ENCODE measurements at regions not wholly inside any gene's neighbourhood (a gene's known extent, or its start where the extent isn't known, plus 50 kb on each side); places are given as distances from the start of the nearest gene placed in this dataset.

DNA sequence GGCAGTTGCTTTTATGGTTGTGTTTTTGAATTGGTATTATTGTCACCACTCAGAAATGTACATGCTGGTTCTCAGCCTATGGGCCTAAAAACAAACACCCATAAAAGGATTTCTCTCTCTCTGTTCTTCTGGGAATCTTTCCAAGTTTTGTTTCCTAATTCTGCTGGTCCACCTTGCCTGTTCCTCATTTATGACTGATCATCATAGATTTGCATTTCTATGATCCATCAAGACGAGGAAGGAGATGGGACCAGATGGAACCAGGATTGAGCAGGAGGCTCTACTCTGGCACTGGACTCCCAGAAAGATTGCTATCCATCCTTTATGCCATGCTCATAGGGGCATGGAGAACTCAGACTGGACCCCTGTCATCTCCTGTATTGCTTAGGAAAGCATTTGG is 162.2 kb downstream of the C1orf94 start:
- H3K9me3 Mint-ChIP-seq: no peaks in the 10 kb centered on the region
- no peak for DNase-seq (ENCODE audit: low spot score in 2 of 2)
- no peak overlapping the region for H3K4me3 Mint-ChIP-seq
- H3K4me1 Mint-ChIP-seq: no peaks in the 10 kb centered on the region
- H3K36me3 Mint-ChIP-seq (ENCODE audit: insufficient read depth): no peaks in the 10 kb centered on the region
- peaks cover 32% of the 10 kb centered on the region for H3K27me3 Mint-ChIP-seq
- H3K27ac Mint-ChIP-seq (ENCODE audit: low read depth): no peak overlapping the region
- no peak for ATAC-seq (replicated peaks; ENCODE audit: extremely low read depth, poor library complexity, severe bottlenecking)

DNA sequence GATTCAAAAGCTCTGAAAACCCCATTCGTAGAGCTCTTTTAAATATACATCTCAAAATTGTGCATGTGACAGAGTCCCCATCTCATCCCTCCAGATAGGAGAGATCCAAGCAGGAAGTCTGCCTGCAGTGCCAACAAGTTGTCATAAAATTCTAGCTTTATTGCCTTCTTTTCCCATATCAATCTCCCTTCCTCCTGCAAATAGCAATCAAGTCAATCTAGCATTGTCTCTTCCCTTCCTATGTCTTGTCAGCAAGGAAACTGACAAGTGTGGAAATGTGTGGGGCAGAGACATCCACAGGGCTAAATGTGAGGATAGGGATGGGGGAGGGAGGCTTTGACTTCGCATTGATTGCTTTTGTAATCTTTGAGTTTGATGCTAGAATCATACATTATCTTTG is 165.2 kb downstream of the C1orf94 start:
- Mint-ChIP-seq H3K27ac (ENCODE audit: low read depth) (no peak overlapping the region), H3K4me3 (no peak overlapping the region), H3K4me1 (no peaks in the 10 kb centered on the region)

DNA sequence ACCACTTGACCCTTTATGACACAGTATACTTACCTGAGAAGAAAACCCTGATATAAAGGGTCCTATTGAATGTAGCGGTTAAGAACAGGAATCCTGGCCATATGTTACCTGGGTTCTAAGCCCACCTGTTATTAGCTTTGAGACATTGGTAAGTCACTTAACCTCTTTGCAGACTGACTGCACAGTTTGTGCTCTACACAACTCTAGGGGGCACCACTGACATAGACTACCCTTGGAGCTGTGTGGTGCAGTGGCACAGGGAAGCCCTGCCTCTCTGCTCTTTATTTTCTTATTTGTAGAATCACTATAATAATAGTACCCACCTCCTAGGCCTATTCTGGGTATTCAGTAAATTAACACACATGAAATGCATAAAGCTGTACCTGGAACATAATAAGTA is 165.6 kb downstream of the C1orf94 start:
- Mint-ChIP-seq H3K27ac (ENCODE audit: low read depth) (no peak overlapping the region), H3K27me3 (peaks cover 42% of the 10 kb centered on the region), H3K4me1 (no peaks in the 10 kb centered on the region), H3K9me3 (no peaks in the 10 kb centered on the region), H3K36me3 (ENCODE audit: insufficient read depth) (no peaks in the 10 kb centered on the region), H3K4me3 (no peak overlapping the region)
- DNase-seq (ENCODE audit: low spot score in 2 of 2) (no peak), ATAC-seq (replicated peaks; ENCODE audit: extremely low read depth, poor library complexity, severe bottlenecking) (no peak)

More for the DNA sequence above, 165.2 kb downstream of the C1orf94 start:
- ATAC-seq (replicated peaks; ENCODE audit: extremely low read depth, poor library complexity, severe bottlenecking): no peak
- peaks cover 41% of the 10 kb centered on the region for H3K27me3 Mint-ChIP-seq
- no peaks in the 10 kb centered on the region for H3K36me3 Mint-ChIP-seq (ENCODE audit: insufficient read depth)
- DNase-seq (ENCODE audit: low spot score in 2 of 2): no peak
- no peaks in the 10 kb centered on the region for H3K9me3 Mint-ChIP-seq

DNA sequence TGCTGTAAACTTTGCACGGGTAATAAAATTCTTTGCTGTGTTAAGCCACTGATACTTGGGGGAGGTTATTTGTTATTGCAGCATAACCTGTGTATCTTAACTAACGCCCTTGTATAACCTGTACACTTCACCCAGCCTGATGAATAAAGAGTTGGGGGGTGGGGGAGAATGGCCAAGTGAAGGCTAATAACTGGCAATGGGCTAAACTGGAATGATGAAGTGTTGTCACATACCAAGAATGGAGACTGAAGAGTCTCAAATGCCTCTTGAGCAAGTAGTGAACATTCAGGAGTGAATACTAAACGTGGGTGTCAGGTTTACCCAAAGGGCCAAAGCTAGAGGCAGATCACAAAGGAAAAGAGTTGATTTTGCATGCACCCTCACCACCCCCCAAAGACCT is 169.4 kb downstream of the C1orf94 start:
- H3K4me3 Mint-ChIP-seq: no peak overlapping the region
- H3K4me1 Mint-ChIP-seq: no peaks in the 10 kb centered on the region
- peaks cover 40% of the 10 kb centered on the region for H3K27me3 Mint-ChIP-seq
- H3K36me3 Mint-ChIP-seq (ENCODE audit: insufficient read depth): no peaks in the 10 kb centered on the region
- H3K27ac Mint-ChIP-seq (ENCODE audit: low read depth): no peak overlapping the region
- DNase-seq (ENCODE audit: low spot score in 2 of 2) (no peak), ATAC-seq (replicated peaks; ENCODE audit: extremely low read depth, poor library complexity, severe bottlenecking) (no peak)
- no peaks in the 10 kb centered on the region for H3K9me3 Mint-ChIP-seq

DNA sequence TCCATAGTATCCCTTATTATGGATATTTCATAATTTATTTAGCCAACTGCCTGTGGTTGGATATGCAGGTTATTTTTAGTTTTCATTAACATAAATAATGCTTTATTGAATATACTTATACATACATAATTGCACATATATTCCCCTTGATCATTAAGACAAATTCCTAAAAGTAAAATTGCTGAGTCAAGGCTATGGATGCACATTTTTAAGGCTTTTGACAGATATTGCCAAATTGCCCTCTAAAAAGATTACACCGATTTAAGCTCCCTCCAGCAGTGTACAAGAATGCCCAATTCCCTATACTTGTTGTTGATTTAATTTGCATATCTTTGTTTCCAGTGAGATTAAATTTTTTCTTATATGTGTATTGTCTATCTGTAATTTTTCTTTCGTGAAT is 176.7 kb downstream of the C1orf94 start:
- Mint-ChIP-seq H3K4me1 (no peaks in the 10 kb centered on the region), H3K27me3 (peaks cover 56% of the 10 kb centered on the region), H3K4me3 (no peak overlapping the region), H3K9me3 (no peaks in the 10 kb centered on the region), H3K27ac (ENCODE audit: low read depth) (no peak overlapping the region), H3K36me3 (ENCODE audit: insufficient read depth) (no peaks in the 10 kb centered on the region)
- ATAC-seq (replicated peaks; ENCODE audit: extremely low read depth, poor library complexity, severe bottlenecking) (no peak), DNase-seq (ENCODE audit: low spot score in 2 of 2) (no peak)

DNA sequence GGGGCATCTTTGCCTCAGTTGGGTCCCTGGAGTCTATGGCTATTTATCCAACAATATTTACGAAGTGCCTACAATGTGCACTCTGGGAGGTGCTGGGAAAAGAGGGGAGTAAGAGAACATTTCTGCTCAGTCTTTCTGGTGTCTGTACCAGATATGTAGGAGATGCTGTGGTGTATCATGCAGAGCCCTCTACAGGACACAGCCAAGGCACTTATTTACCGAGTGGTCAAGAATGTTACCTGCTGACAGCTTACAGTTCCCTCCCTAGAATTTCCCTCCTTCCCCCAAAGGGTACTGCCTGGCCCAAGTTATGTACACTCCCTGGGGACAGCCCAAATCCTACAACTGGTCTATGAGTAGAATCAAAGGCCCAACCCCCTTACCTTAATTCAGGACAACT is 177.7 kb downstream of the C1orf94 start:
- H3K36me3 Mint-ChIP-seq (ENCODE audit: insufficient read depth): no peaks in the 10 kb centered on the region
- no peaks in the 10 kb centered on the region for H3K4me1 Mint-ChIP-seq
- H3K9me3 Mint-ChIP-seq: no peaks in the 10 kb centered on the region
- peaks cover 65% of the 10 kb centered on the region for H3K27me3 Mint-ChIP-seq
- DNase-seq (ENCODE audit: low spot score in 2 of 2): no peak
- H3K4me3 Mint-ChIP-seq: no peak overlapping the region
- no peak for ATAC-seq (replicated peaks; ENCODE audit: extremely low read depth, poor library complexity, severe bottlenecking)
- H3K27ac Mint-ChIP-seq (ENCODE audit: low read depth): no peak overlapping the region

DNA sequence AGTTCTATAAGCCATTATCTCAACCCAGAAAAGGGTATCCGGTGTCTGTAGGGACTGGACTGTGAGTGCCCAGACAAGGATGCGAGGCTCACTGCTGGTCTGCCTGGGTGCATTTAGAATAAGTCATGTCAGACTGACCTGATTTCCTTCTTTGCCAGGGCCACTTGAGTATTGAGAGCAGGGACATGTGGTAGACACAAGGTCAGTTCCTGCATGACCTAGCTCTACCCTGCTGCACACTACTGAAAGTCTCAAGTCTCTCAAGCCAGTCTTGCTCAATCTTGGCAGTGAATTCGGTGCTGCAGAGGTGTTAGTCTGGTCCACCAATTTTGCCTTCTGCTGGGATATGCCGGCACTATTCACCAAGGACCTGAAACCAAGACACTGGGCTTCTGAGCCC is 180.1 kb downstream of the C1orf94 start:
- no peak for DNase-seq (ENCODE audit: low spot score in 2 of 2)
- H3K27ac Mint-ChIP-seq (ENCODE audit: low read depth): no peak overlapping the region
- H3K9me3 Mint-ChIP-seq: no peaks in the 10 kb centered on the region
- H3K27me3 Mint-ChIP-seq: peaks cover 72% of the 10 kb centered on the region
- H3K4me1 Mint-ChIP-seq: no peaks in the 10 kb centered on the region
- no peak overlapping the region for H3K4me3 Mint-ChIP-seq
- ATAC-seq (replicated peaks; ENCODE audit: extremely low read depth, poor library complexity, severe bottlenecking): no peak
- H3K36me3 Mint-ChIP-seq (ENCODE audit: insufficient read depth): no peaks in the 10 kb centered on the region

DNA sequence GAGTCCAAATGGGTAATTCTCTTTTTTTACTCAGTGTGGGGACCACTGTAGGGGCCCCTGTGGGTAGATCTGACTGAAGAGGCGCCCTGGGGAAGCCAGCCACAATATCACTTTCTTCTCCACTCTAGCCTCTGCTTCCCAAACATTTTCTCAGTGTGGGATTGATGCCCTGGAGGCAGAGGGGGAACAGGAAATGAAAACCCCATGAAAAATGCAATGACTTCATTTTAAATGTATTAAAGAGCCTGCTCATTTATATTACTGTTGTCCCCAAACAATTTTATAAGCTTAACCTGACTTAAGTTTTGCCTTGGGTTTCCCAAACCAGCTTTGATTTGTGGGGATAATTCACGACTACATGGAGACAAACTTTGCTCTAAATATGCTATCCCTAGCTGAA is 181.9 kb downstream of the C1orf94 start:
- no peak for DNase-seq (ENCODE audit: low spot score in 2 of 2)

DNA sequence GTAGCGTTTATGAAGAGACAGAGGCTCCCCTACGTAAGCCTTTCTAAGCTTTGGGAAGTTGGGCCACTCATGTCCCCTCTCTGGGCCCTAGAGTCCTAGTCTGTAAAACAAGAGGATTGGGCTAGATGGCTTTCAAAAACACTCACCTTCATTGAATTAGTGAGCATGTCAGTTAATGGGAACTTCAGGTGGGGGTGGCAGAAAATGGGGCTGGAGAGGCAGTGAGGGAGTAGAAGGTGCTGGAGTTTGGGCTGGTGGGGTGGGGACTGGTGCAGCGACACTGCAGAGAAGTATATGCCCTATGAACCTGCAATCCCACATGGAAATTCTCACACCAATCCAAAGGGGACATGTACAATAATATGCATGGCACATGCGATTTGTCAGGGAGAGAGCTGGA is 182.7 kb downstream of the C1orf94 start:
- no peaks in the 10 kb centered on the region for H3K9me3 Mint-ChIP-seq
- H3K36me3 Mint-ChIP-seq (ENCODE audit: insufficient read depth): no peaks in the 10 kb centered on the region
- no peaks in the 10 kb centered on the region for H3K4me1 Mint-ChIP-seq
- no peak overlapping the region for H3K4me3 Mint-ChIP-seq
- H3K27ac Mint-ChIP-seq (ENCODE audit: low read depth): no peak overlapping the region
- no peak for DNase-seq (ENCODE audit: low spot score in 2 of 2)
- H3K27me3 Mint-ChIP-seq: peaks cover 87% of the 10 kb centered on the region
- ATAC-seq (replicated peaks; ENCODE audit: extremely low read depth, poor library complexity, severe bottlenecking): no peak

More for the DNA sequence above, 181.9 kb downstream of the C1orf94 start:
- Mint-ChIP-seq H3K27ac (ENCODE audit: low read depth) (no peak overlapping the region), H3K36me3 (ENCODE audit: insufficient read depth) (no peaks in the 10 kb centered on the region), H3K9me3 (no peaks in the 10 kb centered on the region), H3K27me3 (peaks cover 84% of the 10 kb centered on the region), H3K4me1 (no peaks in the 10 kb centered on the region), H3K4me3 (no peak overlapping the region)
- no peak for ATAC-seq (replicated peaks; ENCODE audit: extremely low read depth, poor library complexity, severe bottlenecking)

DNA sequence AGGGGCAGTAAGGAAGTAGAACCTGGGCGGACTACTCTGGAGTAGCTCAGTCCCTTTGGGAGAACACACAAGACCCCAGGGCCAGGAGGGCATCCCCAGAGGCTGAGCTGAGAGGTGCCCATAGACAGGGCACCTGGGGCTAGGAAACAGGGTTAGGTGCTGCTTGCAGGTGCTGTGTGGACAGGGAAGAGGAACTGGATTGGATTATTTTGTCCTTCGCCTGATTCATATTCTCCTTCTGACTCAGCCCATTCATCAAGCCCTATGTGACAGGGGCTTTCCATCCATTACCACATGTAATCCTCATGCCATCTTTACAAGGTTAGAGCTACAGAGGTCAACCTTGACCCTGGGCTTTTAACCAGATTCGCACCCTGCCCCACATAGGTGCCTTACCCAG is 183.9 kb downstream of the C1orf94 start:
- no peak overlapping the region for H3K4me3 Mint-ChIP-seq
- no peak overlapping the region for H3K27ac Mint-ChIP-seq (ENCODE audit: low read depth)
- ATAC-seq (replicated peaks; ENCODE audit: extremely low read depth, poor library complexity, severe bottlenecking) (no peak), DNase-seq (ENCODE audit: low spot score in 2 of 2) (no peak)
- no peaks in the 10 kb centered on the region for H3K9me3 Mint-ChIP-seq
- H3K36me3 Mint-ChIP-seq (ENCODE audit: insufficient read depth): no peaks in the 10 kb centered on the region
- H3K27me3 Mint-ChIP-seq: peaks cover 75% of the 10 kb centered on the region
- H3K4me1 Mint-ChIP-seq: no peaks in the 10 kb centered on the region

DNA sequence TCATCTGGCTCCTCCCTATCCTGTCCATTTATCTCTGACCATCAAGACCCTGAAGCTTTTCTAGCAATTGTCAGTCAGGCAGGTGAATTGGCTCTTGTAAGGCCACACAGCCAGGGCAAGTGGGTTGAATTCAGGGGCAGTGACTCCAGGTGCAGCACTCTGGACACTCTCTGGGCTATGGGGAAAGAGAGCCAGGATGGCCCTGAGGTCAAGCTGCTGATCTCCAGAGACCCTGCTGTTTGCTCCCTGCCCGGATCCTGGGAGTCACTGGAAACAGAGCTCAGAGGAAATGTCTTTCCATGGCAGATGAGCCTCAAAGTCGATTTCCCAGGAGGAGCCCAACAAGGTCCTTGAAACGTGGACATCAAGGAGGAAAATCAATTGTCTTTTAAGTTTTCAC is 184.4 kb downstream of the C1orf94 start:
- Mint-ChIP-seq H3K9me3 (no peaks in the 10 kb centered on the region), H3K4me1 (no peaks in the 10 kb centered on the region), H3K27me3 (peaks cover 70% of the 10 kb centered on the region), H3K4me3 (no peak overlapping the region), H3K27ac (ENCODE audit: low read depth) (no peak overlapping the region), H3K36me3 (ENCODE audit: insufficient read depth) (no peaks in the 10 kb centered on the region)
- DNase-seq (ENCODE audit: low spot score in 2 of 2) (no peak), ATAC-seq (replicated peaks; ENCODE audit: extremely low read depth, poor library complexity, severe bottlenecking) (no peak)

DNA sequence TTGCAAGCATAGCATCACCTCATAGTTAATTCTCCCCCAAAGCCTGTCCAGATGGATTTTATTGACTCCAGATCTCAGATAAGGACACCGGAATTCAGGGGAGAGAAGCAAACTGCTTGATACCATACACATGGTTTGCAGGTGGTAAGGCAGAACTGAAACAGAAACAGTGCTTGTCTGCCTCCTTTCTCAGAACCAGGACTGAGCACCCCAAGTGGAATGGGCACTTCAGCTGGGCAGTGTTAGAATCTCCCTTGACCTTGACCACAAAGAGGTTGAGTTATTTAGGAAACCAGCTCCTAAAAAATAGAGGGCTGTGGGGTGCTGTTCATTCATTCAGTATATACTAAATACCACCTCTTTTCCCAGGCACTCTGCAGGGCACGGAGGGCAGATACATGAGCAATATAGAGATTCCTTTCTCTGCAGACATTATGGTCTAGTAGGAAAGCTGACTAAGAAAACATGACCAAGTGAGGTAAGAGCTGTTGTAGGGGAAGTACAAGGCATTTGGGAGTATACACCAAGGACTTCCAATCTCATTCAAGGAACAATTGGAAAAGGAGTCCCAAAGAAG is 185.2 kb downstream of the C1orf94 start:
- ATAC-seq (replicated peaks; ENCODE audit: extremely low read depth, poor library complexity, severe bottlenecking): no peak
- H3K27me3 Mint-ChIP-seq: peaks cover 66% of the 10 kb centered on the region
- H3K36me3 Mint-ChIP-seq (ENCODE audit: insufficient read depth): no peaks in the 10 kb centered on the region
- H3K27ac Mint-ChIP-seq (ENCODE audit: low read depth): no peak overlapping the region
- DNase-seq (ENCODE audit: low spot score in 2 of 2): no peak
- no peaks in the 10 kb centered on the region for H3K9me3 Mint-ChIP-seq
- no peak overlapping the region for H3K4me3 Mint-ChIP-seq
- H3K4me1 Mint-ChIP-seq: no peaks in the 10 kb centered on the region

DNA sequence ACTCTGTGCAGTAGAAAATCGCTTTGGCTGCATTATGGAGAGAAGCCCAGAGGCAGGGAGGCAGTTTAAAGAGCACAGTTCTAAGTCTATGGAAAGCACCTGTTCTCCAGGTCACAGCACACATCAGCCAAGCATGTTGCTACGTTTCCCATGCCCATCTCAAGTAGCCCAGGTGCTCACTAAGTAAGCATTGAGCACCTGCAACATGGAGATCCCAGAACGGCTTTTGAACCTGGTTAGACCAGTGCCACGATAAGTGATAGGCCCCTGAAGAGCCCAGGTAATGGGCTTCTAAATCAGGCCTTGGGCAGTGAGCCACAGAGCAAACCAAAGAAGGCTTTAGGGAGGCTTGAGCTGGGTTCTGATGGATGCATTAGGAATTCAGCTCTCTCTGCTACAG is 186.2 kb downstream of the C1orf94 start:
- Mint-ChIP-seq H3K9me3 (no peaks in the 10 kb centered on the region), H3K27me3 (peaks cover 55% of the 10 kb centered on the region), H3K27ac (ENCODE audit: low read depth) (no peak overlapping the region), H3K36me3 (ENCODE audit: insufficient read depth) (no peaks in the 10 kb centered on the region), H3K4me3 (no peak overlapping the region), H3K4me1 (no peaks in the 10 kb centered on the region)
- no peak for ATAC-seq (replicated peaks; ENCODE audit: extremely low read depth, poor library complexity, severe bottlenecking)
- no peak for DNase-seq (ENCODE audit: low spot score in 2 of 2)

DNA sequence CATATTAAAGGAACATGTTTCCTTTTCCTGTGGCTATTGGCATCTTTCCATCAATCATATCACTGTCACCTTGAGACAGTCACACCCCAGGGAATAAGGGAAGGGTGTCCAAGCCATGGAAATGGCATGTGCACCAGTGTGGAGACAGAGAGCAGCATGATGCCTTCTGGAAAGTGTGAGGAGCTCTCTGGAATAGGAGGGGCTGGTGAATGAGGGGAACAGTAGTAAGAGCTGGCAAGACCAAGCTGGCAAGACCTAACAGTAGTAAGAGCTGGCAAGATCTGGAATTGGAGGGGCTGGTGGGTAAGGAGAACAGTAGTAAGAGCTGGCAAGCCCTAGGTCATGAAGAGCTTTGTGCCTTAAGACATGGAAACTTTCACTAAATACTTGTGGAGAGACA is 186.7 kb downstream of the C1orf94 start:
- H3K27me3 Mint-ChIP-seq: peaks cover 50% of the 10 kb centered on the region
- no peak for DNase-seq (ENCODE audit: low spot score in 2 of 2)
- no peak overlapping the region for H3K27ac Mint-ChIP-seq (ENCODE audit: low read depth)
- no peak for ATAC-seq (replicated peaks; ENCODE audit: extremely low read depth, poor library complexity, severe bottlenecking)
- no peaks in the 10 kb centered on the region for H3K9me3 Mint-ChIP-seq
- H3K36me3 Mint-ChIP-seq (ENCODE audit: insufficient read depth): no peaks in the 10 kb centered on the region
- H3K4me1 Mint-ChIP-seq: no peaks in the 10 kb centered on the region
- no peak overlapping the region for H3K4me3 Mint-ChIP-seq
